Head of caudate nucleus (tissue), 42 donors: ENCODE measurements at regions not wholly inside any gene's neighbourhood (a gene's known extent, or its start where the extent isn't known, plus 50 kb on each side); places are given as distances from the start of the nearest gene placed in this dataset.

ENCODE experiments used
- DNase-seq, 42 donors: peaks; one replicate each; pipeline versions ENCODE4 v3.0.0 to v3.0.0-alpha.2; 2020 to 2021; ENCODE audit warnings: mixed read lengths in 7 of 42
- intact Hi-C: fragments of 100-400 bp; cut with DNase I; formaldehyde crosslinking; loops from one replicate; pipeline ENCODE4 v1.15.0; 2022

DNA sequence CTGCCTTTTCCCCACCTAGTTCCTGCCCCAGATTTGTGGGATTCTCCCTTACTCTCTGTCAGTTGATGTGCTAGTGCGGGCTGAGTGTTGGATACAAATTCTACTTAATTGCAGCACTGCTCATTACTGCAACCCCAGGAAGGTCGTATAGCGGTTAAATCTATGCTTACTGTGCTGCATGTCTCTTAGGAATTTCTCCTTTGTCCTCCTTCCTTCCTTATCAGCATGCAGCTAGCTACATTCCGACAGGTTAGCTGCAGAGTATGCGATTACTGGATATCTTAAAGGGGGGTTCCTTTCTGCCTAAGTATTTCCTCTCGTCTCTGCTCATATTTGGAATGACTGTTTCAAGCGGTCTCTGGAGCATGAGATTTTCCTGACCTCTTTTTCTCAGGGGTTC, 662.8 kb downstream of the TLL1 start:
- DNase-seq = no peak
- intact Hi-C loops = no loop called here

DNA sequence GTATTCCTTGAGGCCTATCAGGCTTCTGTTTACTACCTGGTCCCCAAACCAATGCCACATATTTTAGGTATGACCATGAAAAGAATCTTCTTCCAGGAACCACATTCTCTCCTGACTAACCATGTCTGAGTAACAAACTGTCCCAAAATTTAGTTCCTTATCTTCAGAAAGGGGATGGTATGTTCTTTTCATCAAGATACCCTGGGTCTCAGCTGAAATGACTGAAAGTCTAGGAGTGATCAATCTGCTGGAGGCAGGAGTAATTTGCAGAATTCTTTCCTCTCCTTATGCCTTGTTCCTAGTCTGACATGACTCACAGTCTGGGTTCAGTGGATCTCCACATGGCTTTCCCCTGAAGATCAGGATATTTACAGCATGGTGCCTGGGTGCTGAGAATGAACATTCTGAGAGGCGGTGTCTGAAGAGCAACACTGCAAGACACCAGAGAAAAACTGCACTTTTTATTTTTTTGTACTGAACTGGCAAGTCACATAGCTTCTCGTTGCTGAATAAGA, 665.5 kb downstream of the TLL1 start:
- DNase-seq = no peak
- intact Hi-C loops = no loop called here

DNA sequence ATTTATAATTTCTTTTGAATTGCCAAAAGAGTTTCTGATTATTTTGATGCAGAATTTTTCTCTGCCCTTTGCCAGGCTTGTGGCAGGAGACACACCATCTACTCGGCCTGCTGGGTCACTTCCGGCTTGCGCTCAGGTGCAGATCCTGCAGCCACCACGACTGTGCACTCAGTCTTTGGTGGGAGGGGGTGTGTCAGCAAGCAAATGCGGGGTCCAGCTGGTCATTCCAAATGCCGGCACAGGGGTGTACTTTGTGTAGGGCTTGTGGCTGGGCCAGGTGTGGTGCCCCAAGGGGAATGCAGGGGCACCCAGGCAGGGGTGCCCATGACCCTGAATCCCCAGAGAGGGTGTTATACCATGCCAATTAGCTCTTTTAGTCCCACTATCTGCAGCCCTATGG, 673.0 kb downstream of the TLL1 start:
- intact Hi-C loops = no loop called here
- no peak for DNase-seq

DNA sequence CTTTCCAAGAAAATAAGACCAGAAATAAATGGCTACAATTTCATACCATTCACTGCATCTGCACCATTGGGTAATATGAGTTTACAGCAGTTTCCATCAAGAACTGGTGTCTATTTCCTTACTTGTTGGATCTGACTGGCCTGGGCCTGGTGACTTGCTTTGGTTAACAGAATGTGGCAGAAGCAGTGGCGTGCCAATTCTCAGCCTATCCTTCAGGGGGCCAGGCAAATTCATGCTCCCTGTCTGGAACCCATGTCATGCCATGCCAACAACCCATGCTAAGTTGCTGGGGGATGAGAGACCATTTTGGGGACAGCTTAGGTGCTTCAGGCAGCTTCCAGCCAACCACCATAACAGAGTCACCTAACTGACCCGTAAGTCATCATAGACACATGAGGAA, 656.7 kb downstream of the SPOCK3 start:
- intact Hi-C loops = no loop called here
- DNase-seq = no peak

DNA sequence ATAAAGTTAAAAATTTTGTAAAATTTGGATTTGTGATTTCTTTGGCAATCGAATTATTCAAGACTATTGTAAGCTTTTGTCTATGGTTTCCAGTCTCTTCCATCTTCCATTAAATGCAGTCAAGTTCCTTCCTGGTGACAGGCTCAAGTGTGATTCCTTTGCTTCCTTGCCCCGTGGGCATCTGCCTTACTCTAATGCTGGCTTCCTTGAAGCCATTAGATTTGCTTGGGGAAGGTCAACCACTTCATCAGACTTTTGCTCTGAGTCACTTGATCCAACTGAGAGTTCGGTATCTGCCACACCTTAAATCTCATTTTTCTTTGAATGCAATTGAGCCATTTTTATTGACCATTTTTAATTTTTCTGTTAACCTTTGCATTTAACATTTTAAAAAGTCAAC, 648.8 kb downstream of the SPOCK3 start:
- no peak for DNase-seq
- intact Hi-C loops = no loop called here

DNA sequence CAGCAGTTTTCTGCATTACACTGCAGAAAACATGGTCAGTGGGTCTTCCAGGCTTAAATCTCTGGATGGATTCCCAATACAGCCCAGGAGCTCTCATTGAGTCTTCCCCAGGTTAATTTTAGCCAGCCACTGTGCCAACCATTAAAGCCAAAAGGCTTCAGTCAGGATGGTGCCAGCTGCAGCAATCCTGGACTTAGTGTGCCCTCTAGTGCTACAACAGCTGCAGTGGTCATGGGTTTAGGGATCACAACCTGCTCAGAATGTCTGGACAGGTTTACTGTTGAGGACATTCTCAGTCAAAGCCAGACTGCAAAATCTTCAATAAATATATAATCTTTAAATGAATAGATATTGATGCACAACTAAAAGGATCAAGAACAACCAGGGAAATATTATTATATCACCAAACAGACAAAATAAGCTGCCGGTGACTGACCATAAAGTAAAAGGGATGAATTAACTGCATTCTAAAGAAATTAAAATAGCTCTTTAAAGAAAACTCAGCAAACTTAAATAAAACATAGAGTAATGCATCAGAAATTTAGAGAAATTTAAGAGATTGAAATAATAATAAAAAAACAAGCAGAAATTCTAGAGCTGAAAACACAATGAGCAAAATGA, 639.9 kb downstream of the SPOCK3 start:
- peak in 9 of 42 donors; percentile 2 to 40 (median 16) for DNase-seq

DNA sequence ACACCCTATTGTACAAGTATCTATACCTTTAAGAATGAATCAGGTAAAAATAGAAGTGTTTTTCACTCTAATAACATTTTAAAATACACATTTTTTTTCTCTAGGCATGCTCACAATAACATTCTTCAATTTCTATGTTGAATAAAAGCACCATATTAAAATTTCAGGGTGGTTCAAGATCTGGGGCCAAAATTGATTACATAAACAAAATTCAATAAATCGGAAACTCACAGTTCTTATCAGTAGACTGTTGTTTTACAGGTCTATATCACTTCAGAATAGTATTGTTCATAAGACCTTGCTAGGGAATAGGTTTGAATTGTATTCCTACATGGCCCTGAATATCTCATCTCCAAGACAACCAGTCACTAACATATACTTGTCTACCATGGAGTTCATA, 634.0 kb downstream of the SPOCK3 start:
- intact Hi-C loops = no loop called here
- no peak for DNase-seq

More for the DNA sequence above, 639.9 kb downstream of the SPOCK3 start:
- intact Hi-C loops = no loop called here

DNA sequence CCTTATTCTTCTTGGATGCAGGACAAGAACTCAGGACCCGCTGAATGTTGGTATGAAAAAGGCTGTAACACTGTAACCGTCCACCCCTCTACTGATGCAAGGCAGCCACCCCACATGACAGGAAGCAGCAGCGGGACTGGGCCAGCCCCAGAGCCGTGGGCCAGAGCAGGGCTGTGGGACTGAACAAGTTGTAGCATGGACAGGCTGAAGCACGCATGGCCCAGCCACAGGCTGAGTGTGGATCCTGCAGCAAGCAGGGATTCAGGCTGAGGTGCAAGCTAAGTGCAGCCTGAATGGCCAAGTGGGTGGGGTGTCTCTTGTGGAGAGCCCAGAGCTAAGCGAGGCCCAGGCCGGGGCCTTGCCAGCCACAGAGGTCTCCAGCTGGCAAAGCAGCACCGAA, 632.2 kb downstream of the SPOCK3 start:
- intact Hi-C loops = no loop called here
- DNase-seq = no peak

DNA sequence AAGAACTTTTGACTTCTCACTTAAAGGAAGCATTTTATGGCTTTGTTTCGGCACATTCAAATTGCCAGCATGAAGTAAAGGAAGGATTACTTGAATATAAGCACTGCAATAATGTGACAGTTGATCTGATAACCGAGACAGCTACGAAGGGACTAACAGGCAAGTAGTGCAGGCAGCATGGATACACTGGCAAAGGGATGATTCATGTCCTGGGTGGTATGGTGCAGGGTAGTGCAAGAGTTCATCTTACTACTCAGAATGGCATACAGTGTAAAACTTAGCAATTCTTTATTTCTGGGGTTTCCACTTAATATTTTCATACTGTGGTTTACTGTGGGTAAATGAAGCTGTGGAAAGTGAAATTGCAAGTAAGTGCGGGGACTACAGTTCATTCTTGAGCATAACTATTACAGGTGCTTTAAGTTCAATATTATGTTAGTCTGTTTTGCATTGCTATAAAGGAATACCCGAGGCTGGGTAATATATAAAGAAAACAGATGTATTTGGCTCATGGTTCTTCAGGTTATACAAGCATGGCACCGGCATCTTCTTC, 611.8 kb downstream of the SPOCK3 start:
- intact Hi-C loops = no loop called here

DNA sequence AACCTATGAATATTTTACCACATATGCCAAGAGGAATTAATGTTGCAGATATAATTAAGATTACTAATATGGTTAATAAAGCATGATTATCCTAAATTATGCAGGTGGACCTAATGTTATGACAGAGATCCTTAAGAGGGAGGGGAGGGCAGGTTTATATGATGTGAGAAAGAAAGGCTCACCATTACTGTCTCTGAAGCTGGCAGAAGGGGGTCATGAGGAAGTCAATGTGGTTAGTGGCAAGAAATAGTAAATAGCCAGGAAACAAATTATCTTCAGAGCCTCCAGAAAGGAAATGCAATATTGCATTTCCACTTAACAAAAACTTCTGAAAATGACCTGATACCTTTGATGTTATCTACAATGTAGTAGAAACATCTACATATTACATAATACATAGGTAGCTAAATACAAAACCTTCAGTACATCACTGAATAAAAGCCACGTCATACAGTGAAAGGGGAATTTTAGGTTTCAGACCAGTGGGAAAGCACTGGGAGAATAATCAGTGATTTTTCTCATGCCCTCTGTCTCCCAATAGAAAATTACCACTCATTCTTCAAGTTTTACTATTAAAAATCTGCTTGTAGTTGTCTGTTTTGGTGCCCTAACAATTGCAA, 609.2 kb downstream of the SPOCK3 start:
- DNase-seq = no peak
- intact Hi-C loops = no loop called here

More for the DNA sequence above, 611.8 kb downstream of the SPOCK3 start:
- DNase-seq = no peak

DNA sequence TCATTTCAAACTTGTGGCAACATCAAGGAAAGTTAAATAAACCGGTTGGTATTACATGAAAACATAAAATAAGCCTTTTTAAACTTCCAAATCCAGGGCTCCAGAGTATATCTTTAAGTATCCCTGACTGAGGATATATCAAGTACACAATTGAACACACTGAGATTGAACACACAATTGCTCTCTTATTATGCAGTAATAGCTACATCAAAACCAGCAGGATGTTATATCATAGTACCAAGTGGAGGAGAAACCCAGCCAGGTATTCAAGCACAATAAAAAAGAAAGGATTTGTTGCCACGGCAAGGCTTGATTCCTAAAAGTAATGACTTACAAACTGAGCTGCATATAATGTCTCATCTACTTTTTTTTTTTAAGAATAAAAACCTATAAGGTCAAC, 605.8 kb downstream of the SPOCK3 start:
- DNase-seq = no peak
- intact Hi-C loops = no loop called here

DNA sequence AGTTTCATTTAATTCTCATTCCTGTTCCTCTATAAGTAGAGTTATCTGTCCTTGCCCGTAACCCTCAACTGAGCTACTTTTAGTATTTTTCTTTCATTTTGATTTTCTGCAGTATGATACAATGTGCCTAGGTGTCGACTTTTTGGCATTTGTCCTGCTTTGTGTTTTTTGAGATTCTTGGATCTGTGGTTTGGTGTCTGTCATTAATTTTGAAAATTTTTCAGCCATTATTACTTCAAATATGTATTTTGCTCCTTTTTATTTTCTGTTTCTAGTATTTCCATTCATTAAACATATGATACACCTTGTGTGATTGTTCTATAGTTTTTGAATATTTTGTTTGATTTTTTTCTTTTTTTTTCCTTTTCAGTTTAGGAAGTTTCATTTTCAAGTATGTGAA, 598.9 kb downstream of the SPOCK3 start:
- intact Hi-C loops = no loop called here
- no peak for DNase-seq

DNA sequence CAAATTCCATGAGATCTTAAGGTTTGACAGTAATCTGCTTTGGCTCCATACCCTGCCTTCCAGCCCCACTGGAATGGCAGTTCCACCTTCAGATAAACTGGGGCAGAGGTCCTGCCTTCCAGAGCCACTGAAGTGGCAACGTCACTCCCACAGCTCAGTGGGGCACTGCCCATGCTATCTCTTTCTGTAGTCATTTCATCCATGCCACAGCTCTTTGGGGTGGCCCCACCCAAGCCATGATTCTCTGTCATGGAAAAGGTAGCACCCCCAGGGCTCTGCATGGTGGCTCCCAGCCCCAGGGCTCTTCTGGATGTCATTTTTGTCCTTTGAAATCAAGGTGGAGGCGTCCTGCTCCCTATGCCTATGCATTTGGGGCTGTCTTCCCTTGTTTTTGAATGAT, 596.5 kb downstream of the SPOCK3 start:
- no peak for DNase-seq
- intact Hi-C loops = no loop called here

DNA sequence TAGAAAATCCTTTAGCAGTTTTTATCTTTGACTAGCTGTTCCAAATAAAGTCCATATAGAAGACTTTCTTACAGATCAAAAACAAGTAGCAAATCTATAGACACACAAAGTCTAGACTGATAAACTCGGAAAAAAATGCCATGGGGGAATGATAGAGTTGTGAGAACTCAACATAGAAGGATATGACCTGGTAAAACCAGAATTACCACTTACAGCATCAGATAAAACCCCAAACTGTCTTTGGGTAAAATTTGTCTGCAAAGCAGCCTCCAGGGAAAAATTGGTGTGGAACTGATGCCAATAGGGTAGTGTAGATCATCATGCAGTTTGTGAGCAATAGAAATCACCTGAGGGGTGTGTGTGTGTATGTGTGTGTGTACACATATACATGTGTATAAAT, 579.1 kb downstream of the SPOCK3 start:
- DNase-seq = no peak
- intact Hi-C loops = no loop called here

DNA sequence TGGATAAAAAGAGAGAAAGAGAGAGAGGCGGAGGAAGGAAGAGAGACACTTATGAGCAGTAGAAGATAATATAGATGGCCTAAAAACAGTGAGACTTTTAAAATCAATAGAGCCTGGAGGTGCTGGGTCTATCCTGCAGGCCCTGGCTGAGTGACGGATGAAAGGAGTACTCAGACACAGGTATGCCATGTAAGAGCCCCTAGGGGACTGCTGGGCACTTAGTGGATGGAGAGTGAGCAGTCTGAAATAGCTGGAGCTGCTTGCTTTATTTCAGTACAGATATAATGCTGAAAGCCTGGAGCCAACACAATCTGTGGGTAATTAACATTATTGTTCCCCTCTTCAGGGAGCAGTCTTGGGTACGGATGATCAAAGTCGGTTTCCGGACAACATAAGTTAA, 578.6 kb downstream of the SPOCK3 start:
- intact Hi-C loops = no loop called here
- no peak for DNase-seq

DNA sequence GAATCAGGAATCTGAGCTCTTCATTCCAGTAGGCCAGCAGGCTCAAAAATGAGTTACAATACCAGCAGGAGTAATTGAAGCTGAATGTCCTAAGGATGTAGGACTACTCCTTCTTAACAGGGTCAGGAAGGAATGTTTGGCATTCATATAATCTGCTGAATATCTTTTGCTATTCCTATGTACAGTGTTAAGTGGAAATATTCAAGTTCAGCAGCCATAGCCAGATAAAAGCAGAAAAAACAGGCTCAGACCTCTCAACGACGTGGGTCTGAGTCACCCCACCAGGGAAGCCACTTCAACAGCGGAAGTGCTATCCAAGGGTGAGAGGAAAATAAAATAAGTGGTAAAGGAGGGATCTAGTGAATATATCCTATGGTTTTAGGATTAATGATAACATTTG, 577.0 kb downstream of the SPOCK3 start:
- intact Hi-C loops = no loop called here
- no peak for DNase-seq

DNA sequence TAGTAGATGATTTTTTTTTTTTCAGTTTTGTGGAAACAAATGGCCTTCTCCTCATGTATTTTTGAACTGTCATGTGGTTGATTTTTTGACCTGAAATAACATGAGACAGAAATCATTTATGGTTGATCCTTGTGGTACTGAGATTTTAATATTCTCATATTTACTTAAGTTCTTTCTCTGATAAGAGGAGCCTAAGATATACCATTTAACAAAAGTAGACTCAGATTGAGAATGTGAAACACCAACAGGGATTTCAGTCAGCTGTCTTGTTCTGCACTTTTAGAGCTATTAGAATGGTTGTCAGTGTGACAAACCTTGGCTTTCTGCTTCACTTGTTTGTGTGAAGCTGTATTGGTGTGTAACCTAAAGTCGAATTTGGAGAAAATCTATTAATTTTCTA, 575.7 kb downstream of the SPOCK3 start:
- no peak for DNase-seq
- intact Hi-C loops = no loop called here

DNA sequence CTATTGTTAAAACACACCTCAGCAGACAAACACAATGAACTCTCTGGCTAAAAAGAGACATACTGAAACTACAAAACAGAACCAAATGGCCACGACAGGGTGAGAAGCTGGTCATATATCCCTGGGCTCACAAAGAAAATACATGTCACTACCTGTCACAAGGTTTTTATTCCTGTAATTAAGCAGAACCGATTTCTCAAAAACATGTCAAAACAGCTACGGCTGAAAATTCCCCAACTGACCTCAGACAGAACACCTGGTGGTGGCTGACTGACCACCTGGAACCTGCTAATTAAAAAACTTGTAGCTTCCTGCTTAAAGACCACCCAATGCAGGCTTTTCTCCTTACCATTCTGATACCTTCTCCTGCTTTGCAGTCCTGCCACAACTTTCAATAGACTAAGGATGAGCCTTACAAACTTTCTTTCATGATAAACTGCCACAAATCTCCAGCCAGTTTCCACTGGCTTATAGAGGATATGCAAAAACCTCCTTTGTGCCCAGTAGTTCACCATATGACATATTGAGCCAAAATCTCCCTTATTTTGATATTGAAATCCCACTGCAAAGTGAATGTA, 571.9 kb downstream of the SPOCK3 start:
- DNase-seq = no peak
- intact Hi-C loops = no loop called here

DNA sequence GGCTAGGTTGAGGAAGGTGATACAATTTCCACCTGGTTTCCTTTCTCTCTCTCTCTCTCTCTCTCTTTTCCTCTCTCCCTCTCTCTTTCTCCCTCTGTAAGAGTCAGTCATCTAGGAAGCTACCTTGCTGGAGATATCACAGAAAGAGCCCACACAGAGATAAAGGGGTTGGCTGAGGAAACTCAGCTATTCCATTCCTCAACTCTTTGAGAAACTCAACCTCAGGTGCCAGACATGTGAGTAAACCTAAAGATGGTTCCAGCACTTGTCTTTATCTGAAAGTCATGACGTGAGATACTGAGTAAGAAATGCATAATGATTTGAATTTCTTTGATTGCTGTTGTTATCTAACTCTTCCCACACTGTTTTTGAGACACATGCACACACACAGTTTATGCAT, 564.0 kb downstream of the SPOCK3 start:
- intact Hi-C loops = no loop called here
- DNase-seq = no peak

DNA sequence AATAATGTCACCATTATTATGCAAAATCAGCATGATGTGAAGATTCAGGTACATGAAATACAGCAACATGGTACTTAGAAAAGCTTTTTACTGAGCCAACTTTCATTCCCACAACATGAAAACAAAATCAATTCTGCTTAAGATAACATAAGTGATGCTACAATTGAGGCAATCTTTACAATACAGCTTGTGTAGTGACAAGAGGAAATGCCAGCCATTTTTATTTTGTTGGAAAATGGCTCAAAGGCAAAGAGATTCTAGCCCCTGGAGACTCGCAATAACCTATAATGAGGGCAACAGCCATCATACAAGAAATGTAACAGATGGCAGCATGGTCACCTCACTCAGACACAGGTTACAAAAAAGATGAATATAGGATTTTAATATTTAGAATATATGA, 560.4 kb downstream of the SPOCK3 start:
- intact Hi-C loops = no loop called here
- DNase-seq = no peak

DNA sequence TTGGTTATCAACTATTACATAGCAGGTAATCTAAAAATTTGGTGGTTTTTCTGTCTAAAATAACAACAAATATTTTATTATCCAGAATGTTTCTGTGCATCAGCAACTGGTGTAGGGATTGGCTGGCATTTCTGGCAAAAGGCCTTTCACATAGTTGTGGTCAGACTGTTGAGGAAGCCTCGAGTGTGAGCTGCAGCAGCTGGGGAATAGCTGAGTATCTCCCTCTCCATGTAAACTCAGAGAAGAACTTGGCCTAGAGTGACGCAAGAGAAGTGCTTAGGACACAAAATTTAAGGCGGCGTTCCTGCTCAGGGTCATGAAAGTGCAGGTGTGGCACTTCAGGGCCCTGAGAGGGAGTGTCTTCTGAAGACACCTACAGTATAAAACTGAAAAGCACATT, 558.9 kb downstream of the SPOCK3 start:
- intact Hi-C loops = no loop called here
- DNase-seq = no peak
